Ishikawa (cell line): ENCODE measurements at regions not wholly inside any gene's neighbourhood (a gene's known extent, or its start where the extent isn't known, plus 50 kb on each side); places are given as distances from the start of the nearest gene placed in this dataset.

Experiments
- MAX ChIP-seq: IDR thresholded peaks from 2 replicates; pipeline ENCODE4 v1.6.1; 2012
- RAD21 ChIP-seq: IDR thresholded peaks from 2 replicates; pipeline ENCODE4 v1.6.1; 2012; ENCODE audit warnings: low read depth
- USF1 ChIP-seq: IDR thresholded peaks from 2 replicates; pipeline ENCODE4 v1.6.1; 2012

GRCh38 chr18:60784161-60784560, 411.6 kb upstream of the MC4R start:
- no peak for TF ChIP-seq USF1
- TF ChIP-seq MAX, result no peak
- no peak for TF ChIP-seq RAD21
